IPS-20b (cell line): ENCODE measurements at regions not wholly inside any gene's neighbourhood (a gene's known extent, or its start where the extent isn't known, plus 50 kb on each side); places are given as distances from the start of the nearest gene placed in this dataset.

Experiments used
- H3K27ac ChIP-seq: one replicate; pipeline ENCODE4 v1.5.1; 2013; ENCODE audit warnings: low read length
- H3K27me3 ChIP-seq: 2 replicates; pipeline ENCODE4 v1.6.1; 2013; ENCODE audit warnings: mild to moderate bottlenecking, low read length, inconsistent platforms; ENCODE audit not compliant: insufficient read depth
- H3K36me3 ChIP-seq: 2 replicates; pipeline ENCODE4 v1.6.1; 2013; ENCODE audit warnings: low read depth, mild to moderate bottlenecking, inconsistent platforms, low read length, moderate library complexity; ENCODE audit not compliant: insufficient read depth
- H3K4me1 ChIP-seq: 2 replicates; pipeline ENCODE4 v1.6.1; 2013; ENCODE audit warnings: mild to moderate bottlenecking, control low read depth, inconsistent platforms, low read length, moderate library complexity; ENCODE audit not compliant: insufficient read depth
- H3K4me3 ChIP-seq: 2 replicates; pipeline ENCODE4 v1.5.1; 2013; ENCODE audit warnings: mild to moderate bottlenecking, low read length, inconsistent platforms
- H3K9ac ChIP-seq: 2 replicates; pipeline ENCODE4 v1.6.1; 2013; ENCODE audit warnings: low read depth, mild to moderate bottlenecking, inconsistent platforms, low read length, moderate library complexity
- H3K9me3 ChIP-seq: 2 replicates; pipeline ENCODE4 v1.6.1; 2013; ENCODE audit warnings: mild to moderate bottlenecking, low read depth, low read length, inconsistent platforms; ENCODE audit not compliant: insufficient read depth

GRCh38 chr7:130881799-130882141, 147.8 kb upstream of the KLF14 start:
- H3K4me3 ChIP-seq: no peak overlapping the region
- H3K27me3 ChIP-seq: no peaks in the 10 kb centered on the region
- H3K27ac ChIP-seq: no peak overlapping the region
- no peak overlapping the region for H3K9ac ChIP-seq
- no peaks in the 10 kb centered on the region for H3K36me3 ChIP-seq
- H3K4me1 ChIP-seq: peaks cover 28% of the 10 kb centered on the region; the same call in 1 of the 2 replicates
- H3K9me3 ChIP-seq: no peaks in the 10 kb centered on the region

GRCh38 chr7:130882396-130882795, 148.4 kb upstream of the KLF14 start:
- no peaks in the 10 kb centered on the region for H3K27me3 ChIP-seq
- H3K4me1 ChIP-seq: peaks cover 28% of the 10 kb centered on the region; the same call in 1 of the 2 replicates
- H3K4me3 ChIP-seq: no peak overlapping the region
- no peak overlapping the region for H3K9ac ChIP-seq
- no peak overlapping the region for H3K27ac ChIP-seq
- no peaks in the 10 kb centered on the region for H3K9me3 ChIP-seq
- no peaks in the 10 kb centered on the region for H3K36me3 ChIP-seq

DNA sequence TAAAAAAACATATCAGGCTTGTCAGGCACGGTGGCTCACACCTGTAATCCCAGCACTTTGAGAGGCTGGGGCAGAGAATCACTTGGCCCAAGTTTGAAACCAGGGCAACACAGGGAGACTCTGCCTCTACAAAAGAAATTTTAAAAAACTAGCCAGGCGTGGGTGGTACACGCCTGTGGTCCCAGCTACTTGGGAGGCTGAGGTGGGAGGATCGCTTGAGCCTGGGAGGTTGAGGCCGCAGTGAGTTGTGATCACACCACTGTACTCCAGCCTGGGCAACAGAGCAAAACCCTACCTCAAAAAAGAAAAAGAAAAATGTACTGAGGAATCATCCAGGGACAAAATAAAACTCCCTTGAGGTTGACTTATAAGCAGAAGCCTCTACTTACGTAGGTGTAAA, 149.9 kb upstream of the KLF14 start:
- no peaks in the 10 kb centered on the region for H3K27me3 ChIP-seq
- H3K9me3 ChIP-seq: no peaks in the 10 kb centered on the region
- H3K27ac ChIP-seq: no peak overlapping the region
- H3K4me1 ChIP-seq: peaks cover 19% of the 10 kb centered on the region; the same call in 1 of the 2 replicates
- no peak overlapping the region for H3K9ac ChIP-seq
- no peak overlapping the region for H3K4me3 ChIP-seq
- no peaks in the 10 kb centered on the region for H3K36me3 ChIP-seq

DNA sequence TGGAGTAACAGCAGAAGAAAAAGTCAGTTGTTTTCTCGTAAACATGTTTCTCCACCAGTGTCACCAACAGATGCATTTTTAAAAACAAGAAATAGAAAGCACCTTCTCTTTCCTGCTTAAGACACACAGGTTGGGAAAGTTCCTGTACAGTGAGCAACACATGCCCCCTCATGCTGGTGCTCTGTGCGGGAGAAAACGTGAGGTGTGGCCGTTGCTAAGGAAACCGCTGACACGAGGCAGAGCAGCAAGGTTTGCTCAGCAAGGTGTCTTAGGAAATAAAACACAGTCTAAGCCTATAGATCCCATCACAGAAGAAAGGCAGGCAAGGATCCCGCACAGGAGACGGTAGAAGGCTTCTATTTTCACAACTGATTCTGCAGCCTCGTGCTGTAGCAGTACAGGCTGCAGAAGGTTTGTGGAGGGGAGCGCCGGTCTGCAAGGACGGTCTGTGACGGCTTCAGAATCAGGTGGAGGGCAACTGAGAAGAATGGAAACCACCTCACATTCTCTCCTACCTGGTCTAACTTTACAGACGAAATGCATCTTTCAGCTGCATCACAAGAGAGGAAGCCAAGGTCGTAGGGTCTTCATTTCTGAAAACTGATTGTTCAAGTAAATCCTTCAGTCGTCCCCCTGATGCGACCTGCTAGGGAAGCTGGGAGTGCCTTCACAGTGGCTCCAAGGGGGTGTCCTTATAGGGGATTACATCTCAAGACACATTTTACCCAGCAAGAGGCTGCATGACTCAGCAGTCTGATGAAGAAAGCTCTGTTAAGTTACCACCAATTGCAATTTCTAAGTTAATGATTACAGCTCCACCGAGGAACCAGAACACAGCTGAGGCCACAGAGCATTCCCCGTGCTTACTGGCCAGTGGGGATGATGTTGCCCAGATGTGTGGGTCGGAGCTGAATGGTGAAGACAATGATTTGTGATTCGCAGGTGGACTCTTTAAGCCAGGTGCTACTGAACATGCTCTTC, 150.7 kb upstream of the KLF14 start:
- H3K9ac ChIP-seq: no peak overlapping the region
- peaks cover 13% of the 10 kb centered on the region; the same call in 1 of the 2 replicates for H3K4me1 ChIP-seq

GRCh38 chr7:130886438-130887135, 152.6 kb upstream of the KLF14 start:
- Histone ChIP-seq H3K4me3 (no peak overlapping the region), H3K27ac (no peak overlapping the region), H3K4me1 (peaks cover 13% of the 10 kb centered on the region; the same call in 1 of the 2 replicates), H3K9ac (no peak overlapping the region), H3K9me3 (no peaks in the 10 kb centered on the region), H3K36me3 (no peaks in the 10 kb centered on the region), H3K27me3 (no peaks in the 10 kb centered on the region)

More for the DNA sequence above, 150.7 kb upstream of the KLF14 start:
- Histone ChIP-seq H3K27me3 (no peaks in the 10 kb centered on the region), H3K36me3 (no peaks in the 10 kb centered on the region), H3K9me3 (no peaks in the 10 kb centered on the region), H3K4me3 (no peak overlapping the region), H3K27ac (no peak overlapping the region)

DNA sequence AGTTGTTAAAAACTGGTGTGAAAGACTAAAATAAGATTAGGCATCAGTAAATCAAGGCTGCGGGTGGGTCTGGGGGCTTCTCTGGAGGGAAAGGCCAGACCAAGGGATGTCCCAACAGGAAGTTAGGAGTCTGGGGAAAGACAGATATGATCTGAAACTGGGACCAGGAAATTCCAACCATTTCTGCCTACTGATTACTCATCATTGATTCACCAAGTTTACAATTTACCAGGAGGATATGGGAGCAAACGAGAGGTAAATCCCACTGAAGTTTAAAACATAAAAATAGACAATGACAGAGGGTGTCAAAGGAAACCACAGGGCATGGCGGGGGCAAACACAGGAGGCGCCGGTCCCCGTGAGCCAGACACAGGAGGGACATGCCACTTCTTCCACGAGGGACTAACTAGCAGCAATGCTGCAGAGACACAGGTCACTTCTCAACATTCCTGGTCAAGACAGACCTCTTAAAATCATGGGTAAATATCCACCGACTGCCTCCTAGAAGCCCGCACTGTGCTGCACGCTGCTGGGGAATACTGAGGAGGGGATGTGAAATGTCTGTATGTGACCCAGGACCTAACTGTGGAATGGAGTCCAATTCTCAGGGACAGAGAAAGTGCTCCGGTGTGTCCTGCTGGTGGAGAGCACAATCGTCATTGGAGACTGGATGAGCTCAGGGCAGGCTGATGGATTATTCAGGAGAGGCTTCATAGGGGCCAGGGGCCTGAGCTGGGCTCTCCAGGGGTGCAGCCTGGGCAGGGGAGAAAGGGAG, 153.4 kb upstream of the KLF14 start:
- Histone ChIP-seq H3K36me3 (no peaks in the 10 kb centered on the region), H3K4me3 (no peak overlapping the region), H3K9ac (no peak overlapping the region), H3K9me3 (no peaks in the 10 kb centered on the region), H3K27me3 (no peaks in the 10 kb centered on the region), H3K4me1 (peaks cover 13% of the 10 kb centered on the region; the same call in 1 of the 2 replicates), H3K27ac (no peak overlapping the region)

GRCh38 chr7:130887957-130888371, 154.0 kb upstream of the KLF14 start:
- no peak overlapping the region for H3K4me3 ChIP-seq
- no peaks in the 10 kb centered on the region for H3K36me3 ChIP-seq
- no peak overlapping the region for H3K9ac ChIP-seq
- peaks cover 13% of the 10 kb centered on the region; the same call in 1 of the 2 replicates for H3K4me1 ChIP-seq
- H3K27me3 ChIP-seq: no peaks in the 10 kb centered on the region
- no peak overlapping the region for H3K27ac ChIP-seq
- no peaks in the 10 kb centered on the region for H3K9me3 ChIP-seq

GRCh38 chr7:130888468-130888867, 154.5 kb upstream of the KLF14 start:
- no peaks in the 10 kb centered on the region for H3K27me3 ChIP-seq
- H3K27ac ChIP-seq: no peak overlapping the region
- no peaks in the 10 kb centered on the region for H3K9me3 ChIP-seq
- H3K9ac ChIP-seq: no peak overlapping the region
- peaks cover 13% of the 10 kb centered on the region; the same call in 1 of the 2 replicates for H3K4me1 ChIP-seq
- H3K4me3 ChIP-seq: no peak overlapping the region
- no peaks in the 10 kb centered on the region for H3K36me3 ChIP-seq

- H3K9ac ChIP-seq: no peak overlapping the region
- H3K9me3 ChIP-seq: no peaks in the 10 kb centered on the region
- H3K36me3 ChIP-seq: no peaks in the 10 kb centered on the region
- peaks cover 5% of the 10 kb centered on the region; the same call in 1 of the 2 replicates for H3K4me1 ChIP-seq
- no peak overlapping the region for H3K27ac ChIP-seq
- H3K27me3 ChIP-seq: no peaks in the 10 kb centered on the region
- no peak overlapping the region for H3K4me3 ChIP-seq
Measured at GRCh38 chr7:130890176-130891020, 156.4 kb upstream of the KLF14 start.

- Histone ChIP-seq H3K4me3 (no peak overlapping the region), H3K27ac (no peak overlapping the region), H3K36me3 (no peaks in the 10 kb centered on the region), H3K4me1 (peaks cover 3% of the 10 kb centered on the region; the same call in 1 of the 2 replicates), H3K9me3 (no peaks in the 10 kb centered on the region), H3K27me3 (no peaks in the 10 kb centered on the region), H3K9ac (no peak overlapping the region)
Measured at GRCh38 chr7:130891254-130892094, 157.5 kb upstream of the KLF14 start.
